ENCODE measurements at regions not wholly inside any gene's neighbourhood (a gene's known extent, or its start where the extent isn't known, plus 50 kb on each side); places are given as distances from the start of the nearest gene placed in this dataset.

- TF ChIP-seq ZNF462 (CRISPR knock-in tag; IDR thresholded peaks at IDR 0.05): no peak
Measured at GRCh38 chr10:130957423-130957822, 354.1 kb downstream of the TCERG1L start (continued).

- H3K36me3 ChIP-seq (ENCODE audit: insufficient read depth): no peaks in the 10 kb centered on the region; the same call in 1 of the 2 replicates
- no peak for DNase-seq (ENCODE audit: low spot score)
- no peaks in the 10 kb centered on the region for H4K20me1 ChIP-seq (replicated peaks; ENCODE audit: insufficient read depth)
- no peak for ATAC-seq
- H2AFZ ChIP-seq: no peak overlapping the region
- no peaks in the 10 kb centered on the region for H3K27me3 ChIP-seq (ENCODE audit: insufficient read depth)
- H3F3A ChIP-seq (replicated peaks; ENCODE audit: low read depth): no peaks in the 10 kb centered on the region
- no peaks in the 10 kb centered on the region for H3K27me3 Mint-ChIP-seq (ENCODE audit: insufficient read depth, low read depth, poor library complexity)
- peaks cover 12% of the 10 kb centered on the region for H3K36me3 Mint-ChIP-seq (ENCODE audit: low read depth)
- H3K4me3 Mint-ChIP-seq: no peak overlapping the region
- no peaks in the 10 kb centered on the region for H3K4me1 Mint-ChIP-seq
- H3K4me3 ChIP-seq: no peak overlapping the region
- no peaks in the 10 kb centered on the region for H3K9me2 ChIP-seq (ENCODE audit: insufficient read depth)
- H3K4me2 ChIP-seq: no peak overlapping the region
- H3K27ac ChIP-seq (ENCODE audit: low read depth): no peak overlapping the region
- no peak overlapping the region for H3K27ac Mint-ChIP-seq
- H3K9me3 Mint-ChIP-seq: peaks cover 76% of the 10 kb centered on the region
- H3K4me1 ChIP-seq (ENCODE audit: insufficient read depth): no peaks in the 10 kb centered on the region
- H3K79me2 ChIP-seq (replicated peaks; ENCODE audit: insufficient read depth): no peaks in the 10 kb centered on the region
- TF ChIP-seq REST (IDR thresholded peaks at IDR 0.05; ENCODE audit: unreplicated experiment) (no peak), STAT1 (IDR thresholded peaks at IDR 0.05; ENCODE audit: unreplicated experiment) (no peak), NANOG (IDR thresholded peaks at IDR 0.05; ENCODE audit: borderline replicate concordance) (no peak), ETS1 (IDR thresholded peaks at IDR 0.05) (no peak), EZH2phosphoT487 (IDR thresholded peaks at IDR 0.05; ENCODE audit: unreplicated experiment) (no peak), JUNB (IDR thresholded peaks at IDR 0.05; ENCODE audit: unreplicated experiment) (no peak), CREB1 (CRISPR knock-in tag; IDR thresholded peaks at IDR 0.05; ENCODE audit: low read depth) (no peak)
Measured at GRCh38 chr10:130958003-130958402, 353.5 kb downstream of the TCERG1L start.

All from GM23338 (cell line).